ENCODE measurements at regions not wholly inside any gene's neighbourhood (a gene's known extent, or its start where the extent isn't known, plus 50 kb on each side); places are given as distances from the start of the nearest gene placed in this dataset.

DNA sequence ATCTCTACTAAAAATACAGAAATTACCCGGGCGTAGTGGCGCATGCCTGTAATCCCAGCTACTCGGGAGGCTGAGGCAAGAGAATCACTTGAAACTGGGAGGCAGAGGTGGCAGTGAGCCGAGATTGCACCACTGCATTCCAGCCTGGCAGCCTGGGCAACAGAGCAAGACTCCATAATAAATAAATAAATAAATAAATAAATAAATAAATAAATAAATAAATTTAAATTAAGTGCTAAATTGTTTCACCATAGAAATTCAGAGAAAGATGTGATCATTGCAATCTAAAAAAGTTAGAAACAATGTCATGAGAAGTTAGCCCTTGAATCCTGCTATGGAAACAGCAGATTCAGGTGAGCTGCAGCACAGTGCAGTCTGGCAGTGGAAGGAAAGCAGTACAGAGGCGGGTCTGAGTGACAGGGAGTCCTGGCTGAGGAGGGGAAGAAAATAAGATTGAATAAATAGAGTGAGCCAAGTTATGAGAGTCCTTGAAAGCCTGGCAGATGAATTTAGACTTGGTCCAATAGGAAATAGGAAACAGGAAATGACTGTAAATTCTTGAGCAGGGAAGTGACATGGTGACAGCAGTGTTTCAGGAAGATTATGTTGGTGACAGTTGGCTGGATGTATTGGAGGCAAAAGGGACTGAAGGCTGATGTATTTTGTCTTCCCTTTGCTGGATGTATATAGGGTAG is 241.5 kb downstream of the GXYLT1 start:
- no peak for TF ChIP-seq GATA3 (IDR thresholded peaks at IDR 0.05; ENCODE audit: low read depth, low read length)
- no peak for TF ChIP-seq GATA2 (IDR thresholded peaks at IDR 0.05; ENCODE audit: low read depth, low read length)

DNA sequence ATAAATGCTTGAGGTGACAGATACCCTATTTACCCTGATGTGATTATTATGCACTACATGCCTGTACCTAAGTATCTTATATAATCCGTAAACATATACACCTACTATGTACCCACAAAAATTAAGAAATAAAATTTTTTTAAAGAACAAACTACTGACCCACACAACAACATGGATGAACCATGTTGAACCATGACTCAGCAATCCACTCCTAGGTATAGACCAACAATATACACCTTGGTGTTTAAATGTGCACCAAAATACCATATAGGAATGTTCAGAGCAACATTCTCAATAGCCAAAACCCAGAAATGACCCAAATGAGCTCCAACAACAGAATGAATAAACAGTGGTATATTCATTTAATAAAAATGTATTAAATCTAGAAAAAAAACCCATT is 245.1 kb downstream of the GXYLT1 start:
- TF ChIP-seq GATA2 (IDR thresholded peaks at IDR 0.05; ENCODE audit: low read depth, low read length) (no peak), GATA3 (IDR thresholded peaks at IDR 0.05; ENCODE audit: low read depth, low read length) (no peak)

DNA sequence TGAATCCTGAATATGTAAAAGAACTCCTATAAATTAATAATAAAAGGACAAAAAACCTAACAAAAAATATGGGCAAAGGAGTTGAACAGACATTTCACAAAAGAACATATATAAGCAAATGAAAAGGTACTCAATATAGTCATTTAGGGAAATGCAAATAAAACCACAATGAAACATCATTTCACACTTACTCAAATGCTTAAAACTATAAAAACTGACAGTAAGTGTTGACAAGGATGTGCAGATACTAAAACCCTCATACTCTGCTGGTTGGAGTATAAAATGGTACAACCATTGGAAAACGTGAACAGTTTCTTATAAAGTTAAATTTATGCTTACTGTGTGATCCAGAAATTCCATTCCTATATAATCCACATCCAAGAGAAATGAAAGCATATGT is 247.1 kb downstream of the GXYLT1 start:
- no peak for TF ChIP-seq GATA2 (IDR thresholded peaks at IDR 0.05; ENCODE audit: low read depth, low read length)
- TF ChIP-seq GATA3 (IDR thresholded peaks at IDR 0.05; ENCODE audit: low read depth, low read length), result no peak

DNA sequence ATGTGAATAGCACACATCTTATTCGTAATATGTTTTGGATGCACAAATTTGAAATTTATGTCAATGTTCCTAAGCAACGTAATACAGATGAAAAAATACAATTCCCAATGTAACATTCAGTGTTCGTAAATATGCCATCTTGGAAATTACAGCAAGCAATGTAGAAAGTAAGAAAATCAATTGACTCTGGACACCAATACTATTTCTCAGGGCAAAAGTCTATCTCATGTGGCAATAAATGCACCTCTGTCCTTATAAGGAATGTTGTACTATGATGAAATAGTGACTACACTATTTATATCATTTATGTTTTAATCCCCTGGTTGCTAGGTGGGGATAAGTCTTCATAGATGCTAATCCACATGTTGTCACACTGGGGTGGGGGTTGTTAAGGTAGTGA is 251.2 kb downstream of the GXYLT1 start:
- TF ChIP-seq GATA2 (IDR thresholded peaks at IDR 0.05; ENCODE audit: low read depth, low read length) (no peak), GATA3 (IDR thresholded peaks at IDR 0.05; ENCODE audit: low read depth, low read length) (no peak)

DNA sequence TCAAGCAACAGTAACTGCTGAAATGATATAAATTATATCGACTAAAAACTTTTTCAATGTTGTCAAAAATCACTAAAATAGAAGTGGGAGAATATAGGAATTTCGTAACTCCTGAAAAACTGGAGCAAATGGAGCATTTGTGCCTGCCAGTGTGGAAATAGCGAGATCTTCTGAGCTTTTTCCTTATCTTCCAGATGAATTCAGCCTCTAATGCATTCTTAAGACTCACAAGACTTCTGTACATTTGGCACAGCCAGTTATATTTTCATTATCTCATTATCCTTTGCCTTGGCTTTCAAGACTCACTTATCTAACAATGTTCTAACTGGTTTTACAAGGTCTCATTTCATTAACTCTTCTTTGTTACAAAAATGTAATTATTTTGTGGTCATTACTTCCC is 252.4 kb downstream of the GXYLT1 start:
- TF ChIP-seq GATA3 (IDR thresholded peaks at IDR 0.05; ENCODE audit: low read depth, low read length) (no peak), GATA2 (IDR thresholded peaks at IDR 0.05; ENCODE audit: low read depth, low read length) (no peak)

DNA sequence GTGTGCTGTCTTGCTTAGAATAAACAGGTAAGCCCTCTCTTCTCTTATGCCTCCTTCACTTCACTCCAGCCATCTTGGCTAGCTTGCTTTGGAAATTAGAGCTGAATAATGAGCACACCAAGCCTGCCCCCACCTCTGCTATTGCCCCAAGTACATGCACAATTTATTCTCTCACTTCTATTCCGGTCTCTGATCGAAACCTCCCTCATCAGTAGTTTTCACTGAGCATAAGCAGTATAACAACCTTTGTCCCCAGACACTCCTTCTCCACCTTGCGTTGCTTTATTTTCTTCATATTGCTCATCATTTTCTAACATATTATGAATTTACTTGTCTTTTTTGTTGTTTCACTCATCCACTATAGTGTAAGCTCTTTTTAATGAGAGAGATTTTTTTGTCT is 253.4 kb downstream of the GXYLT1 start:
- no peak for TF ChIP-seq GATA2 (IDR thresholded peaks at IDR 0.05; ENCODE audit: low read depth, low read length)
- no peak for TF ChIP-seq GATA3 (IDR thresholded peaks at IDR 0.05; ENCODE audit: low read depth, low read length)

DNA sequence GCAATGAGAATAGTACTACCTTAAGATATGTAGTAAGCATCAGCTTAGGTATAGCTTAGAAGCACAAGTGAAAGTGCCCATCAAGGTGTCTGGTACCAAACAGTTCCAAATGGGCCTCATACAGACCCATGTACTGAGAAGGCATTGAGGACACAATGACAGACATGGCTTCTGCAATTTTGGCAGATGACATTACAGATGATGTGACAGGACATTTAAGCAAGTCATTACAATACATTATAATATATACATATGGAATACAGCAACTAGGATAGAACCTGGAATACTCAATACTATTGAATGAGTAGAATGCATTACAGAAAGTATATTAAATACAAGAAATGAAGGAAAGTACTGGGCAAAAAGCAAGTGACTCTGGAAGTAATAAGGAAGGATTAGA is 256.4 kb downstream of the GXYLT1 start:
- no peak for TF ChIP-seq GATA2 (IDR thresholded peaks at IDR 0.05; ENCODE audit: low read depth, low read length)
- TF ChIP-seq GATA3 (IDR thresholded peaks at IDR 0.05; ENCODE audit: low read depth, low read length), result no peak

DNA sequence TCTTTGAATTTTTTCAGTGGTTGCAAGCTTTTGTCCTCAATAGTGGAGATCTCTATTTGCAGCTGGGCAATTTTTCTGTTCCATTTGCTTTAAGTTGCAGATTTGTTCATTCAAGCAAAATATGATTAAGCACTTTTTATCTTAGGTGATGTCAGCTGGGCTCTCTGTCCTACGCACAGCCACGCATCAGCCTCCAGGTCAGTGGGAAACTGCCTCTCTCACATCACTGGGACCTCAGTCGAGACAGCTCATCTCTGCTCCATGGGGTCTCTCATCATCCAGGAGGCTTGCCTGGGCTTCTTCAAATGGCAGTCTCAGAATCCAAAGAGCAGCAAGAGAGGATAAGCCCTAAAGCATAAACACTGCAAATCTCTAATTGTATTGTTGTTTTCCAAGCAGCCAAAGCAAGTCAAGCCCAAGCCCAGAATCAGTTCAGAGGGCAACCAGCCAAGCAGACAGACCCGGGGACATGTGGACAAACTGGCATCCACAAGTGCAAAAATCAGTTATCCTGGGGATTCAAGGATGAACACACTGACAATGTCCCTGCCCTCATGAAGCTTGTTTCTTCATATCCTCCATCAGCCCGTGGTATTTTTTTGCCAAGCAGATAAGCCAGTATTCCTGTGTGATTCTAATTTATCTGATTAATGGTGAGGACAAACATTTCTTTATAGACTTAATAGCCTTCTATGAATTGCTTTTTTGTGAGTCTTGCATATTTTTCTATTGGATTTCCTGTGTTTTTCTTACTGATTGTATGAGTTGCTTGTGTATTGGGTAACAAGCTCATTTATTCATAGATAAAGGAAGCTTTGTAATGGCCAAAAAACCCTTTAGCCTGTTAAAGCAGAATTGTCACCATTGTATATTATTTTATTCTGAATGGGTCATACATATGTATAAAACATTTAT is 262.5 kb downstream of the GXYLT1 start:
- TF ChIP-seq GATA3 (IDR thresholded peaks at IDR 0.05; ENCODE audit: low read depth, low read length) (no peak), GATA2 (IDR thresholded peaks at IDR 0.05; ENCODE audit: low read depth, low read length) (no peak)

DNA sequence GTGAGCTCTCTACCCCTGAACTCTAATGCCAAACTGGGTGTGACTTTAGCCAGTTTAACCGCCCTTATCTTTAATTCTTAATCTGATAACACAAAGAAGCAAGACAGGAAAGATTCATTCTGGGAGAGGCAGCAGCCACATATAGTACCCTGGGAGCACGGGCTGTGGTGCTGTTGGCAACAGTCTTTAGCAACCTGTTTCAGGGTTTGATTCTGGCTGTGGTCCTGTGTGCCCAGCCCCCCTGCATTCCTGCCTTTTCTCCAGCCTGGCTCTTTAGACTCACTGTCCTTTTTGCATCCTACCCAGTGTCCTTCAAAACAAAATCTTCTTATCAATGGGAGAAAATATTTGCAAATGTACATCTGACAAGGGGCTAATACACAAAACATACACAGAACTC is 275.2 kb downstream of the GXYLT1 start:
- TF ChIP-seq GATA2 (IDR thresholded peaks at IDR 0.05; ENCODE audit: low read depth, low read length) (no peak), GATA3 (IDR thresholded peaks at IDR 0.05; ENCODE audit: low read depth, low read length) (no peak)

DNA sequence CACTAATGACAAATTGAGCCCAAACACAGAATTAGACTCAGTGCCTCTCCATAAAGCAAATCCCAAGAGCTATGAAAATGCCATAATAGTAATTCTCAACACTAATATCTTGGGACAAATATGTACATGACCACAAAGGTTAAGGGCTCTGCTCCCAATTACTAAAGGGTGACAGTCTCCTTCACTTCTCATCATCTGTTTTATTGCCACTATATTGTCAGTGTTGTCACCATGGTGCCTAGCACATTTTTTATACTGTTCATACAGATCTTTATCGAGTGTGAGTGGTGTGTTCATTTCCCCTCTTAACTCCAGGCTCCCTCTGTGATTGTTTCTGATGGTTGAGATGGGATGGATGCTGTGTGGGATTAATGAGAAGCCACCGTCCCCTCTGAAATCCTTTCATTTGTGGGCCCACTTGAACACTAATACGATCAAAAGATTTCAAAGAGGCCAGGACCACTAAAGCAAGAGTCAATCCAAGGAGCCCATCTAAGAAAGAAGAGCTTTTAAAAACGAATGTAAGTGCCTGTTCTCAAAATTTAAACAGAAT is 277.7 kb downstream of the GXYLT1 start:
- no peak for TF ChIP-seq GATA2 (IDR thresholded peaks at IDR 0.05; ENCODE audit: low read depth, low read length)
- TF ChIP-seq GATA3 (IDR thresholded peaks at IDR 0.05; ENCODE audit: low read depth, low read length), result no peak

DNA sequence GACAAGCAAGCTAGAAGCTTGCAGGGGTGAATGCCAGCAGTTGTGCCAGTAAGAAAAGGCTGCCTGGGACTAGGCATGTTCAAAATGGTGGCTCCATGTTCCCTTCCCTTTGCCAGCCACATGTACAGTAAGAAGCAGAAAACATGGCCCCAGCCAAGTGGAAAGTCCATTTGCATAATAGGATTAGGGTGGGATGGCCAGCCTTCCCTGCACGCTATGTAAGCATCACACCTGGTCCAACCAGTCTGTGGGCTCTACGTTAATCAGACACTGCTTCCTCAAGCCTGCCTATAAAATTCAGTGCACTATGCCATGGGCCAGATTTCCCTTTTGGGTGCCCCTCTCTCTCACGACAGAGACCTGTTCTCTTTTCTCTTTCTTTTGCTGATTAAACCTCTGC is 288.4 kb downstream of the GXYLT1 start:
- no peak for TF ChIP-seq GATA3 (IDR thresholded peaks at IDR 0.05; ENCODE audit: low read depth, low read length)
- TF ChIP-seq GATA2 (IDR thresholded peaks at IDR 0.05; ENCODE audit: low read depth, low read length), result no peak

DNA sequence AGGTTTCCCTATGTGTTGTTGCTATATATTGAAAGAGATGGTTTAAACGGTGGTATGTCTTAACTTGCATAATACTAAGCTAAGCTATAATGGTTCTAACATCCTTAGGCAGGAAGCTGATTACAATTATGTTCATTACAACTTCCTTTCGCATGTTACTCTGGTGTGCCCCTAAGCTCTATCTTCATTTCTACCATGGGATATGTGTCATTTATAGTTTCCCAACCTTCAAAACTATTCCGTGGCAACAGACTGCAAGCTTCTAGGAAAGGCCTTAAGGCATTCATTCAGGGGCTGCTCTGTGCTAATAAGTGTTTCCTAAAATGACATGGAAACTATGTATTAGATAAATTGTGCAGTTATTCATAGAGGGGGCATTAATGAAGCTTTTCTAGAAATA is 294.6 kb downstream of the GXYLT1 start:
- TF ChIP-seq GATA3 (IDR thresholded peaks at IDR 0.05; ENCODE audit: low read depth, low read length), result no peak
- no peak for TF ChIP-seq GATA2 (IDR thresholded peaks at IDR 0.05; ENCODE audit: low read depth, low read length)

DNA sequence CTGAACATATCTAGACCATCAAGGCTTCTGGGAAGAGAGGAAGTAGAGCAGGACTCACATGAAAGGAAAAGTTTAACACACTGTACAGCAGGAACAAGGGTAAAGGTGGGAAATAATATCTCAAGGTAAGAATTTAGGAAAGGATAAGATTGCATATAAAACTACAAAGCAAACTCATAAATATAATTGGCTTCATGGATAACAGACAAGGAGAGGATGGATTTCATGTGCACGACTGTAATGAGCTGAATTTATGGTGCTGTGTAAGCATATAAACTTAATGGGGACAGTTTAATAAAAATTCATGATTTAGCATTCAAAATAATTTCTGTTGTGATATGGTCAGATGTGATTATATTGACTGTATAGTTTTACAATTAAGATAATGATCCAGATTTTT is 298.0 kb downstream of the GXYLT1 start:
- TF ChIP-seq GATA3 (IDR thresholded peaks at IDR 0.05; ENCODE audit: low read depth, low read length) (no peak), GATA2 (IDR thresholded peaks at IDR 0.05; ENCODE audit: low read depth, low read length) (no peak)

DNA sequence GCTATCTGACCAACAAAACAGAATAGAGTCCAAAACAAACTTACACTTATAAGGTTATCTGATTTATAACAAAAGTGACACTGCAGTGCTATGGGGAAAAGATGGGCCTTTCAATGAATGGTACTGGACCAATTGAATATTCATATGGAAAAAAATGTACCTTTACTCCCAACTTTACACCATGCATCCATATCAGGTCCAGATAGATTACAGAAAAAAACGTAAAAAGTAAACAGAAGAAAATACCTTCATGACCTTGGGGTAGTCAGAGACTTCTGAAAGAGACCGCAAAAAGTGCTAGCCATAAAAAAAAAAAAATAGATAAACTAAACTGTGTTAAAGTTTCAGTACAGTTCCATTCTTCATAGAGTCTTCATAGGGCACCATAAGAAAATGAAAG is 308.3 kb downstream of the GXYLT1 start:
- no peak for TF ChIP-seq GATA2 (IDR thresholded peaks at IDR 0.05; ENCODE audit: low read depth, low read length)
- TF ChIP-seq GATA3 (IDR thresholded peaks at IDR 0.05; ENCODE audit: low read depth, low read length), result no peak

DNA sequence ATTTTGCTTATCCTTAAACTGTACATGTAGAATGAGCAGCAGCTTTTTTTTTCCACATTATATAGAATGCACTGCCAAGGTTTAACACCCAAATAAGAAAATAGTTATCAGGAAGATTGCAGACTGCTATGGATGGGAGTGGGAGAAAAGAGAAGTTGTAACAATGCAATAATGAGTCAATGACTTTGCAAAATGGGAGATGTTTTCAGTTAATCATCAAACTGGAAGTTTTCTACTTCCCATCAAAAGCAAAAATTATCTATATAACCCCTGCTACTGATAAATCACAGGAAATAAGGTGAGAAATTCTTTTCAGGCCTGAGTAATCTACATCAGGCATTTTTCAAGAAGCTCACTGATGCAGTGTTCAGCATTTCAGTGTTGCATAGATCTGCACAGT is 309.1 kb downstream of the GXYLT1 start:
- no peak for TF ChIP-seq GATA2 (IDR thresholded peaks at IDR 0.05; ENCODE audit: low read depth, low read length)
- TF ChIP-seq GATA3 (IDR thresholded peaks at IDR 0.05; ENCODE audit: low read depth, low read length), result no peak
